K562 (cell line): ENCODE measurements at regions not wholly inside any gene's neighbourhood (a gene's known extent, or its start where the extent isn't known, plus 50 kb on each side); places are given as distances from the start of the nearest gene placed in this dataset.

Source experiments
- CBX5 ChIP-seq: IDR thresholded peaks from 2 replicates; pipeline ENCODE4 v1.6.1; 2014; ENCODE audit warnings: low read depth, borderline replicate concordance
- COPS2 ChIP-seq: fragments of 450-650 bp; conservative IDR thresholded peaks from 2 replicates; pipeline ENCODE4 v1.6.1; 2016; ENCODE audit warnings: mild to moderate bottlenecking, moderate library complexity
- EP400 ChIP-seq: fragments of 450-650 bp; IDR thresholded peaks from 2 replicates; pipeline ENCODE4 v1.6.1; 2017; ENCODE audit warnings: antibody characterized with exemption, mild to moderate bottlenecking, moderate library complexity
- NRF1 ChIP-seq, 2 experiments: fragments of 450-650 bp; IDR thresholded peaks in 1 of 2; conservative IDR thresholded peaks in 1 of 2; 2 replicates each; pipeline ENCODE4 v1.6.1; 2014; ENCODE audit warnings: mild to moderate bottlenecking in 2 of 2
- ZKSCAN1 ChIP-seq: fragments of 150-350 bp; IDR thresholded peaks from 2 replicates; pipeline ENCODE4 v1.6.1; 2016; ENCODE audit warnings: low read depth, low read length
- ZNF165 ChIP-seq: fragments of 250-450 bp; sonication (Bioruptor Pico); IDR thresholded peaks from 2 replicates; pipeline ENCODE4 v1.4.0; 2020; ENCODE audit warnings: borderline replicate concordance
- ZNF197 ChIP-seq: fragments of 200-800 bp; sonication (Bioruptor generic); IDR thresholded peaks from 2 replicates; pipeline ENCODE4 v1.6.1; 2016; ENCODE audit warnings: low read depth, missing genetic modification characterization, missing compliant biosample characterization
- TF ChIP-seq, protein P1 (sequence below): fragments of 250-450 bp; sonication (Bioruptor Pico); IDR thresholded peaks from 2 replicates; pipeline ENCODE4 v1.9.0; 2021; ENCODE audit warnings: mild to moderate bottlenecking, inconsistent platforms
- TF ChIP-seq, protein P2 (sequence below): sonication (generic); formaldehyde crosslinking; IDR thresholded peaks from 2 replicates; pipeline ENCODE4 v1.9.0; 2022; ENCODE audit warnings: mild to moderate bottlenecking, missing genetic modification reagents
- TF ChIP-seq, protein P3 (sequence below): sonication (generic); formaldehyde crosslinking; IDR thresholded peaks from 2 replicates; pipeline ENCODE4 v1.8.0; 2022; ENCODE audit warnings: mild to moderate bottlenecking, missing genetic modification reagents

DNA sequence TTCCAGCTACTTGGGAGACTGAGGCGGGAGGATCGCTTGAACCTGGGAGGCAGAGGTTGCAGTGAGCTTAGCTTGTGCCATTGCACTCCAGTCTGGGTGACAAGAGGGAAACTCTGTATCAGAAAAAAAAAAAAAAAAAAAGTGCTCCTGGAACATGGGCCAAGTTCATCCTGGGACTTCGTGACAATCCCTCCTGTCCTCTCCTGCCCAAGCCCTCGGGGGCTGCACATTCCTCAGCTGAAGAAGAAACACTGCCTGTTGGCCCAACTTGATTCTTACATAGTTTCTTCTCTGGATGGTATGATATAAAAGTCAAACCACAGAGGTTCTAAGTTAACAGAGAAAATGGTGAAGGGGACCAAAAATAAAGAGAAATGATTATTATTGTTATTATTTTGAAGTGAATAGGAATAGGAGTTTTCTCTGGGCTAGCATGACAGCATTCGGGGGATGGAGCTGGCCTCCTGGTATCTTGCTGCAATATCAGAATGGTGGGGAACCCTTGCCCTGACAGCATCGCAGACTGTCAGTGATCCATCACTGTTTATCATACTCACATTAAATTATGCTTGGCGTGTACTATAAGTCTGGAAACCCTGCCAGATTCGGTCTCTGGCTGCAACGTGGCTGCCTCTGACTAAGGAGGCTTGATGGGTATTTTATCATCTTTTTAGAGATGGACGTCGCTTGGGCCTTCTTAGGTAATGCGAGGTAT, 113.7 kb upstream of the OXGR1 start (continued):
- TF ChIP-seq, protein P1, sequence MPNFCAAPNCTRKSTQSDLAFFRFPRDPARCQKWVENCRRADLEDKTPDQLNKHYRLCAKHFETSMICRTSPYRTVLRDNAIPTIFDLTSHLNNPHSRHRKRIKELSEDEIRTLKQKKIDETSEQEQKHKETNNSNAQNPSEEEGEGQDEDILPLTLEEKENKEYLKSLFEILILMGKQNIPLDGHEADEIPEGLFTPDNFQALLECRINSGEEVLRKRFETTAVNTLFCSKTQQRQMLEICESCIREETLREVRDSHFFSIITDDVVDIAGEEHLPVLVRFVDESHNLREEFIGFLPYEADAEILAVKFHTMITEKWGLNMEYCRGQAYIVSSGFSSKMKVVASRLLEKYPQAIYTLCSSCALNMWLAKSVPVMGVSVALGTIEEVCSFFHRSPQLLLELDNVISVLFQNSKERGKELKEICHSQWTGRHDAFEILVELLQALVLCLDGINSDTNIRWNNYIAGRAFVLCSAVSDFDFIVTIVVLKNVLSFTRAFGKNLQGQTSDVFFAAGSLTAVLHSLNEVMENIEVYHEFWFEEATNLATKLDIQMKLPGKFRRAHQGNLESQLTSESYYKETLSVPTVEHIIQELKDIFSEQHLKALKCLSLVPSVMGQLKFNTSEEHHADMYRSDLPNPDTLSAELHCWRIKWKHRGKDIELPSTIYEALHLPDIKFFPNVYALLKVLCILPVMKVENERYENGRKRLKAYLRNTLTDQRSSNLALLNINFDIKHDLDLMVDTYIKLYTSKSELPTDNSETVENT (CRISPR knock-in tag), result no peak
- TF ChIP-seq, protein P2, sequence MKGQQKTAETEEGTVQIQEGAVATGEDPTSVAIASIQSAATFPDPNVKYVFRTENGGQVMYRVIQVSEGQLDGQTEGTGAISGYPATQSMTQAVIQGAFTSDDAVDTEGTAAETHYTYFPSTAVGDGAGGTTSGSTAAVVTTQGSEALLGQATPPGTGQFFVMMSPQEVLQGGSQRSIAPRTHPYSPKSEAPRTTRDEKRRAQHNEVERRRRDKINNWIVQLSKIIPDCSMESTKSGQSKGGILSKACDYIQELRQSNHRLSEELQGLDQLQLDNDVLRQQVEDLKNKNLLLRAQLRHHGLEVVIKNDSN (CRISPR knock-in tag), result no peak
- TF ChIP-seq NRF1 (conservative IDR thresholded peaks at IDR 0.05 in 1 of 2, IDR thresholded peaks at IDR 0.05 in 1 of 2) (no peak), COPS2 (no peak), ZKSCAN1 (no peak), ZNF197 (no peak), EP400 (no peak), ZNF165 (CRISPR knock-in tag) (no peak), CBX5 (no peak)
- TF ChIP-seq, protein P3, sequence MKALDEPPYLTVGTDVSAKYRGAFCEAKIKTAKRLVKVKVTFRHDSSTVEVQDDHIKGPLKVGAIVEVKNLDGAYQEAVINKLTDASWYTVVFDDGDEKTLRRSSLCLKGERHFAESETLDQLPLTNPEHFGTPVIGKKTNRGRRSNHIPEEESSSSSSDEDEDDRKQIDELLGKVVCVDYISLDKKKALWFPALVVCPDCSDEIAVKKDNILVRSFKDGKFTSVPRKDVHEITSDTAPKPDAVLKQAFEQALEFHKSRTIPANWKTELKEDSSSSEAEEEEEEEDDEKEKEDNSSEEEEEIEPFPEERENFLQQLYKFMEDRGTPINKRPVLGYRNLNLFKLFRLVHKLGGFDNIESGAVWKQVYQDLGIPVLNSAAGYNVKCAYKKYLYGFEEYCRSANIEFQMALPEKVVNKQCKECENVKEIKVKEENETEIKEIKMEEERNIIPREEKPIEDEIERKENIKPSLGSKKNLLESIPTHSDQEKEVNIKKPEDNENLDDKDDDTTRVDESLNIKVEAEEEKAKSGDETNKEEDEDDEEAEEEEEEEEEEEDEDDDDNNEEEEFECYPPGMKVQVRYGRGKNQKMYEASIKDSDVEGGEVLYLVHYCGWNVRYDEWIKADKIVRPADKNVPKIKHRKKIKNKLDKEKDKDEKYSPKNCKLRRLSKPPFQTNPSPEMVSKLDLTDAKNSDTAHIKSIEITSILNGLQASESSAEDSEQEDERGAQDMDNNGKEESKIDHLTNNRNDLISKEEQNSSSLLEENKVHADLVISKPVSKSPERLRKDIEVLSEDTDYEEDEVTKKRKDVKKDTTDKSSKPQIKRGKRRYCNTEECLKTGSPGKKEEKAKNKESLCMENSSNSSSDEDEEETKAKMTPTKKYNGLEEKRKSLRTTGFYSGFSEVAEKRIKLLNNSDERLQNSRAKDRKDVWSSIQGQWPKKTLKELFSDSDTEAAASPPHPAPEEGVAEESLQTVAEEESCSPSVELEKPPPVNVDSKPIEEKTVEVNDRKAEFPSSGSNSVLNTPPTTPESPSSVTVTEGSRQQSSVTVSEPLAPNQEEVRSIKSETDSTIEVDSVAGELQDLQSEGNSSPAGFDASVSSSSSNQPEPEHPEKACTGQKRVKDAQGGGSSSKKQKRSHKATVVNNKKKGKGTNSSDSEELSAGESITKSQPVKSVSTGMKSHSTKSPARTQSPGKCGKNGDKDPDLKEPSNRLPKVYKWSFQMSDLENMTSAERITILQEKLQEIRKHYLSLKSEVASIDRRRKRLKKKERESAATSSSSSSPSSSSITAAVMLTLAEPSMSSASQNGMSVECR (CRISPR knock-in tag), result no peak
